IMR-90 (cell line): ENCODE measurements at regions not wholly inside any gene's neighbourhood (a gene's known extent, or its start where the extent isn't known, plus 50 kb on each side); places are given as distances from the start of the nearest gene placed in this dataset.

ENCODE experiments used
- CTCF ChIP-seq: conservative IDR thresholded peaks from 2 replicates; pipeline ENCODE4 v1.5.1; 2012; ENCODE audit warnings: mild to moderate bottlenecking, low read depth, low read length, improper control_type of control experiment
- FOS ChIP-seq: fragments of 150-350 bp; IDR thresholded peaks from 2 replicates; pipeline ENCODE4 v1.6.1; 2016; ENCODE audit warnings: low read depth, low read length
- USF2 ChIP-seq: fragments of 150-350 bp; IDR thresholded peaks from 2 replicates; pipeline ENCODE4 v1.6.1; 2017; ENCODE audit warnings: mild to moderate bottlenecking, antibody characterized with exemption, low read length, low read depth

GRCh38 chr4:19021617-19022016 lies 1000.1 kb upstream of the LCORL start:
- TF ChIP-seq CTCF (no peak), USF2 (no peak), FOS (no peak)
